H9 (cell line): ENCODE measurements at regions not wholly inside any gene's neighbourhood (a gene's known extent, or its start where the extent isn't known, plus 50 kb on each side); places are given as distances from the start of the nearest gene placed in this dataset.

ENCODE experiments used
- DNase-seq: peaks from one replicate; pipeline ENCODE4 v3.0.0-alpha.2; 2017
- H2AFZ ChIP-seq: one replicate; pipeline ENCODE4 v1.6.1; 2013; ENCODE audit warnings: mild to moderate bottlenecking, low read length, control low read depth, moderate library complexity
- H2AK5ac ChIP-seq: 2 replicates; pipeline ENCODE4 v1.6.1; 2013; ENCODE audit warnings: low read length, control low read depth, mixed read lengths; ENCODE audit not compliant: insufficient read length
- H2BK120ac ChIP-seq: one replicate; pipeline ENCODE4 v1.6.1; 2013; ENCODE audit warnings: low read depth, mild to moderate bottlenecking, low read length, control low read depth, inconsistent platforms; ENCODE audit not compliant: poor library complexity, severe bottlenecking
- H2BK12ac ChIP-seq: 2 replicates; pipeline ENCODE4 v1.6.1; 2013; ENCODE audit warnings: low read length, control low read depth, mixed read lengths, low read depth; ENCODE audit not compliant: insufficient read length
- H2BK15ac ChIP-seq: 2 replicates; pipeline ENCODE4 v1.6.1; 2013; ENCODE audit warnings: low read depth, low read length, control low read depth
- H2BK20ac ChIP-seq: one replicate; pipeline ENCODE4 v1.6.1; 2013; ENCODE audit warnings: low read depth, mild to moderate bottlenecking, low read length, control low read depth, inconsistent platforms; ENCODE audit not compliant: poor library complexity, severe bottlenecking
- H2BK5ac ChIP-seq: 2 replicates; pipeline ENCODE4 v1.6.1; 2013; ENCODE audit warnings: low read length, control low read depth, mixed read lengths; ENCODE audit not compliant: insufficient read length
- H3K14ac ChIP-seq: 2 replicates; pipeline ENCODE4 v1.6.1; 2013; ENCODE audit warnings: low read length, control low read depth; ENCODE audit not compliant: insufficient read depth
- H3K18ac ChIP-seq: 2 replicates; pipeline ENCODE4 v1.6.1; 2013; ENCODE audit warnings: low read depth, mild to moderate bottlenecking, mixed read lengths, low read length, control low read depth; ENCODE audit not compliant: insufficient read length
- H3K23ac ChIP-seq: 2 replicates; pipeline ENCODE4 v1.6.1; 2013; ENCODE audit warnings: low read length, control low read depth, mixed read lengths, low read depth; ENCODE audit not compliant: insufficient read length
- H3K23me2 ChIP-seq: 2 replicates; pipeline ENCODE4 v1.6.1; 2013; ENCODE audit warnings: low read depth, mild to moderate bottlenecking, mixed read lengths, low read length, control low read depth; ENCODE audit not compliant: insufficient read length, poor library complexity, severe bottlenecking
- H3K27ac ChIP-seq: 2 replicates; pipeline ENCODE4 v1.5.1; 2013; ENCODE audit warnings: low read length, control low read depth, mixed read lengths, low read depth; ENCODE audit not compliant: insufficient read length
- H3K27me3 ChIP-seq: 2 replicates; pipeline ENCODE4 v1.6.1; 2013; ENCODE audit warnings: low read length, control low read depth, inconsistent platforms; ENCODE audit not compliant: insufficient read depth
- H3K4ac ChIP-seq: 2 replicates; pipeline ENCODE4 v1.6.1; 2013; ENCODE audit warnings: low read depth, mild to moderate bottlenecking, control low read depth, inconsistent platforms, low read length, moderate library complexity
- H3K4me1 ChIP-seq: 2 replicates; pipeline ENCODE4 v1.6.1; 2013; ENCODE audit warnings: low read length, control low read depth, inconsistent platforms; ENCODE audit not compliant: insufficient read depth
- H3K4me2 ChIP-seq: 2 replicates; pipeline ENCODE4 v1.6.1; 2013; ENCODE audit warnings: low read length, control low read depth, mixed read lengths; ENCODE audit not compliant: insufficient read length, insufficient read depth
- H3K56ac ChIP-seq: 2 replicates; pipeline ENCODE4 v1.6.1; 2013; ENCODE audit warnings: low read depth, mild to moderate bottlenecking, mixed read lengths, low read length, control low read depth; ENCODE audit not compliant: insufficient read length
- H3K79me1 ChIP-seq: 2 replicates; pipeline ENCODE4 v1.6.1; 2013; ENCODE audit warnings: low read depth, mild to moderate bottlenecking, moderate library complexity, low read length, control low read depth, inconsistent platforms; ENCODE audit not compliant: insufficient read depth, poor library complexity, severe bottlenecking
- H3K79me2 ChIP-seq: 2 replicates; pipeline ENCODE4 v1.6.1; 2013; ENCODE audit warnings: low read length, control low read depth, inconsistent platforms; ENCODE audit not compliant: insufficient read depth
- H3K9ac ChIP-seq: 2 replicates; pipeline ENCODE4 v1.6.1; 2013; ENCODE audit warnings: low read length, control low read depth, mixed read lengths; ENCODE audit not compliant: insufficient read length; ENCODE audit errors: extremely low read depth
- H3K9me3 ChIP-seq: one replicate; pipeline ENCODE4 v1.6.1; 2013; ENCODE audit warnings: low read depth, low read length, inconsistent platforms; ENCODE audit not compliant: control insufficient read depth
- H3T11ph ChIP-seq: one replicate; pipeline ENCODE4 v1.6.1; 2013; ENCODE audit warnings: mild to moderate bottlenecking, low read length, control low read depth, inconsistent platforms
- H4K20me1 ChIP-seq: one replicate; pipeline ENCODE4 v1.6.1; 2013; ENCODE audit not compliant: control insufficient read depth, insufficient read length, insufficient read depth
- H4K5ac ChIP-seq: 2 replicates; pipeline ENCODE4 v1.6.1; 2013; ENCODE audit warnings: low read depth, mild to moderate bottlenecking, mixed read lengths, low read length, control low read depth; ENCODE audit not compliant: insufficient read length
- H4K8ac ChIP-seq: replicated peaks from 2 replicates; pipeline ENCODE4 v1.6.1; 2013; ENCODE audit warnings: low read length, control low read depth, mixed read lengths, low read depth; ENCODE audit not compliant: insufficient read length
- H4K91ac ChIP-seq: 2 replicates; pipeline ENCODE4 v1.6.1; 2013; ENCODE audit warnings: low read depth, mild to moderate bottlenecking, moderate library complexity, mixed read lengths, low read length, control low read depth; ENCODE audit not compliant: insufficient read length
- H3K27ac Mint-ChIP-seq, 3 experiments: 2 replicates in 2 of 3; 3 replicates in 1 of 3; pipeline ENCODE4 v1.8.0; 2020 to 2021; ENCODE audit warnings: mixed read lengths in 3 of 3, mild to moderate bottlenecking in 1 of 3, moderate library complexity in 1 of 3
- H3K27me3 Mint-ChIP-seq: 2 replicates; pipeline ENCODE4 v1.8.0; 2021; ENCODE audit warnings: low read depth, mild to moderate bottlenecking, moderate library complexity, mixed read lengths
- H3K36me3 Mint-ChIP-seq, 3 experiments: 2 replicates in 2 of 3; 3 replicates in 1 of 3; pipeline ENCODE4 v1.8.0; 2020 to 2021; ENCODE audit warnings: low read depth in 3 of 3, mixed read lengths in 3 of 3; ENCODE audit not compliant: insufficient read depth in 1 of 3
- H3K4me1 Mint-ChIP-seq, 2 experiments: 2 replicates each; pipeline ENCODE4 v1.8.0; 2020; ENCODE audit warnings: mixed read lengths in 2 of 2
- H3K4me3 Mint-ChIP-seq, 2 experiments: 2 replicates in 1 of 2; 3 replicates in 1 of 2; pipeline ENCODE4 v1.8.0; 2020 to 2021; ENCODE audit warnings: mild to moderate bottlenecking in 2 of 2, mixed read lengths in 2 of 2, moderate library complexity in 1 of 2
- H3K9me3 Mint-ChIP-seq, 2 experiments: 2 replicates in 1 of 2; 3 replicates in 1 of 2; pipeline ENCODE4 v1.8.0; 2020; ENCODE audit warnings: mild to moderate bottlenecking in 2 of 2, mixed read lengths in 2 of 2, moderate library complexity in 1 of 2
- WGBS: extraction: QIAGEN DNeasy Blood & Tissue Kit; methylation state at CpG from one replicate; pipeline ENCODE4 v1.1.7; 2013; ENCODE audit warnings: missing lambda C conversion rate, low lambda C conversion rate, mixed read lengths; ENCODE audit not compliant: insufficient read length; ENCODE audit errors: extremely low coverage; 5-methylcytosine and 5-hydroxymethylcytosine counted together
- TF ChIP-seq, protein P1 (sequence below): fragments of 200-600 bp; sonication (generic); conservative IDR thresholded peaks from 3 replicates; pipeline ENCODE4 v1.8.0; 2021; ENCODE audit warnings: antibody characterized with exemption, mild to moderate bottlenecking

GRCh38 chr12:88908345-88908744 lies 328.1 kb upstream of the KITLG start:
- Mint-ChIP-seq H3K27me3 (no peaks in the 10 kb centered on the region), H3K36me3 (peaks cover 0 to 5% (median 0%) of the 10 kb centered on the region in 3 experiments; a peak in 1 of 7 replicates), H3K27ac (no peak overlapping the region), H3K4me3 (no peak overlapping the region), H3K4me1 (no peaks in the 10 kb centered on the region), H3K9me3 (peaks cover 4 to 5% of the 10 kb centered on the region in 2 experiments; a peak in 4 of 5 replicates)
- no peak overlapping the region for H3K56ac ChIP-seq
- no peak for DNase-seq
- H3K9me3 ChIP-seq: no peaks in the 10 kb centered on the region
- H3K9ac ChIP-seq: no peak overlapping the region
- WGBS: no CpG with 5 or more reads among the region's 2 CpGs
- H2BK120ac ChIP-seq: no peak overlapping the region
- no peak overlapping the region; the same call in 1 of the 2 replicates for H3K14ac ChIP-seq
- no peak overlapping the region for H4K5ac ChIP-seq
- no peak overlapping the region for H4K8ac ChIP-seq
- H2BK20ac ChIP-seq: no peak overlapping the region
- no peak overlapping the region for H3T11ph ChIP-seq
- no peaks in the 10 kb centered on the region for H3K79me1 ChIP-seq
- no peak overlapping the region for H2BK15ac ChIP-seq
- no peaks in the 10 kb centered on the region for H3K23me2 ChIP-seq
- H2AFZ ChIP-seq: no peak overlapping the region
- H2BK12ac ChIP-seq: no peak overlapping the region
- H2AK5ac ChIP-seq: no peak overlapping the region
- no peak overlapping the region for H3K4me2 ChIP-seq
- H2BK5ac ChIP-seq: no peak overlapping the region
- H3K79me2 ChIP-seq: no peaks in the 10 kb centered on the region
- H3K27ac ChIP-seq: no peak overlapping the region
- TF ChIP-seq, protein P1, sequence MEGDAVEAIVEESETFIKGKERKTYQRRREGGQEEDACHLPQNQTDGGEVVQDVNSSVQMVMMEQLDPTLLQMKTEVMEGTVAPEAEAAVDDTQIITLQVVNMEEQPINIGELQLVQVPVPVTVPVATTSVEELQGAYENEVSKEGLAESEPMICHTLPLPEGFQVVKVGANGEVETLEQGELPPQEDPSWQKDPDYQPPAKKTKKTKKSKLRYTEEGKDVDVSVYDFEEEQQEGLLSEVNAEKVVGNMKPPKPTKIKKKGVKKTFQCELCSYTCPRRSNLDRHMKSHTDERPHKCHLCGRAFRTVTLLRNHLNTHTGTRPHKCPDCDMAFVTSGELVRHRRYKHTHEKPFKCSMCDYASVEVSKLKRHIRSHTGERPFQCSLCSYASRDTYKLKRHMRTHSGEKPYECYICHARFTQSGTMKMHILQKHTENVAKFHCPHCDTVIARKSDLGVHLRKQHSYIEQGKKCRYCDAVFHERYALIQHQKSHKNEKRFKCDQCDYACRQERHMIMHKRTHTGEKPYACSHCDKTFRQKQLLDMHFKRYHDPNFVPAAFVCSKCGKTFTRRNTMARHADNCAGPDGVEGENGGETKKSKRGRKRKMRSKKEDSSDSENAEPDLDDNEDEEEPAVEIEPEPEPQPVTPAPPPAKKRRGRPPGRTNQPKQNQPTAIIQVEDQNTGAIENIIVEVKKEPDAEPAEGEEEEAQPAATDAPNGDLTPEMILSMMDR: no peak
- H3K27me3 ChIP-seq: no peaks in the 10 kb centered on the region
- H3K4ac ChIP-seq: no peak overlapping the region
- no peak overlapping the region for H3K23ac ChIP-seq
- no peak overlapping the region for H4K91ac ChIP-seq
- no peaks in the 10 kb centered on the region for H3K4me1 ChIP-seq
- H3K18ac ChIP-seq: no peak overlapping the region
- H4K20me1 ChIP-seq: no peaks in the 10 kb centered on the region
